Effector memory CD8-positive, alpha-beta T cell (primary cell): ENCODE measurements at regions not wholly inside any gene's neighbourhood (a gene's known extent, or its start where the extent isn't known, plus 50 kb on each side); places are given as distances from the start of the nearest gene placed in this dataset.

ENCODE experiments used
- ATAC-seq: fragments of 150-1000 bp; cut with Tn5 transposase; replicated peaks from 2 replicates; pipeline ENCODE4 v1.10.0; 2021; ENCODE audit warnings: mild to moderate bottlenecking, moderate library complexity
- DNase-seq, 3 experiments: peaks; one replicate each; pipeline ENCODE4 v3.0.0; 2021
- H3K27ac Mint-ChIP-seq, 2 donors: one replicate each; pipeline ENCODE4 v1.8.0; 2022; ENCODE audit warnings: mild to moderate bottlenecking in 2 of 2, mixed read lengths in 2 of 2, moderate library complexity in 2 of 2
- H3K27me3 Mint-ChIP-seq, 2 donors: one replicate each; pipeline ENCODE4 v1.8.0; 2022; ENCODE audit warnings: mixed read lengths in 2 of 2
- H3K36me3 Mint-ChIP-seq: one replicate; pipeline ENCODE4 v1.8.0; 2022; ENCODE audit warnings: mild to moderate bottlenecking, moderate library complexity, mixed read lengths; ENCODE audit not compliant: insufficient read depth
- H3K4me1 Mint-ChIP-seq, 2 donors: one replicate each; pipeline ENCODE4 v1.8.0; 2022; ENCODE audit warnings: low read depth in 2 of 2, mixed read lengths in 2 of 2
- H3K4me3 Mint-ChIP-seq, 2 donors: one replicate each; pipeline ENCODE4 v1.8.0; 2022; ENCODE audit warnings: mild to moderate bottlenecking in 2 of 2, mixed read lengths in 2 of 2, moderate library complexity in 2 of 2
- H3K9me3 Mint-ChIP-seq, 2 donors: one replicate each; pipeline ENCODE4 v1.8.0; 2022; ENCODE audit warnings: mixed read lengths in 2 of 2

GRCh38 chr6:125354649-125355048 lies 52.9 kb upstream of the HDDC2 start:
- Mint-ChIP-seq H3K4me3 (no peak overlapping the region), H3K9me3 (no peaks in the 10 kb centered on the region), H3K4me1 (no peaks in the 10 kb centered on the region), H3K36me3 (no peaks in the 10 kb centered on the region), H3K27ac (no peak overlapping the region), H3K27me3 (peaks cover 0 to 16% of the 10 kb centered on the region in 2 donors)
- no peak for DNase-seq
- no peak for ATAC-seq

- Mint-ChIP-seq H3K27ac (no peak overlapping the region), H3K4me1 (no peaks in the 10 kb centered on the region), H3K4me3 (no peak overlapping the region)
Observed at GRCh38 chr6:125356884-125357283, 55.1 kb upstream of the HDDC2 start.

GRCh38 chr6:125357515-125358256 lies 55.9 kb upstream of the HDDC2 start:
- Mint-ChIP-seq H3K27me3 (peaks cover 15 to 33% of the 10 kb centered on the region in 2 donors), H3K9me3 (no peaks in the 10 kb centered on the region), H3K36me3 (no peaks in the 10 kb centered on the region), H3K27ac (no peak overlapping the region), H3K4me3 (no peak overlapping the region), H3K4me1 (peaks cover 0 to 2% of the 10 kb centered on the region in 2 donors)
- no peak for DNase-seq
- ATAC-seq, result peak; percentile 40

More at GRCh38 chr6:125356884-125357283, 55.1 kb upstream of the HDDC2 start:
- H3K36me3 Mint-ChIP-seq, result no peaks in the 10 kb centered on the region
- ATAC-seq (no peak), DNase-seq (no peak)
- no peaks in the 10 kb centered on the region for H3K9me3 Mint-ChIP-seq
- H3K27me3 Mint-ChIP-seq, result peaks cover 7 to 25% of the 10 kb centered on the region in 2 donors

GRCh38 chr6:125358898-125359297 lies 57.1 kb upstream of the HDDC2 start:
- Mint-ChIP-seq H3K27ac (no peak overlapping the region), H3K4me3 (no peak overlapping the region), H3K36me3 (no peaks in the 10 kb centered on the region), H3K9me3 (no peaks in the 10 kb centered on the region), H3K27me3 (peaks cover 22 to 36% of the 10 kb centered on the region in 2 donors), H3K4me1 (peaks cover 0 to 3% of the 10 kb centered on the region in 2 donors)
- no peak for DNase-seq
- no peak for ATAC-seq

GRCh38 chr6:125361868-125362267 lies 60.1 kb upstream of the HDDC2 start:
- H3K4me3 Mint-ChIP-seq, result no peak overlapping the region
- no peak overlapping the region for H3K27ac Mint-ChIP-seq
- H3K9me3 Mint-ChIP-seq, result no peaks in the 10 kb centered on the region
- DNase-seq (no peak), ATAC-seq (no peak)
- peaks cover 0 to 3% of the 10 kb centered on the region in 2 donors for H3K4me1 Mint-ChIP-seq
- H3K27me3 Mint-ChIP-seq, result peaks cover 43 to 55% of the 10 kb centered on the region in 2 donors
- no peaks in the 10 kb centered on the region for H3K36me3 Mint-ChIP-seq

- H3K27ac Mint-ChIP-seq, result no peak overlapping the region
- H3K4me3 Mint-ChIP-seq, result no peak overlapping the region
- no peaks in the 10 kb centered on the region for H3K36me3 Mint-ChIP-seq
- H3K27me3 Mint-ChIP-seq, result peaks cover 53 to 54% of the 10 kb centered on the region in 2 donors
- peaks cover 0 to 3% of the 10 kb centered on the region in 2 donors for H3K4me1 Mint-ChIP-seq
- ATAC-seq (no peak), DNase-seq (no peak)
- no peaks in the 10 kb centered on the region for H3K9me3 Mint-ChIP-seq
Observed at GRCh38 chr6:125363039-125363823, 61.5 kb upstream of the HDDC2 start.

GRCh38 chr6:125363824-125364165 lies 62.0 kb upstream of the HDDC2 start:
- Mint-ChIP-seq H3K27ac (no peak overlapping the region), H3K4me3 (no peak overlapping the region), H3K9me3 (no peaks in the 10 kb centered on the region), H3K4me1 (peaks cover 0 to 3% of the 10 kb centered on the region in 2 donors), H3K36me3 (no peaks in the 10 kb centered on the region), H3K27me3 (peaks cover 51 to 59% of the 10 kb centered on the region in 2 donors)
- no peak for DNase-seq
- no peak for ATAC-seq

- no peaks in the 10 kb centered on the region for H3K36me3 Mint-ChIP-seq
- ATAC-seq (no peak), DNase-seq (no peak)
- peaks cover 46 to 62% of the 10 kb centered on the region in 2 donors for H3K27me3 Mint-ChIP-seq
- H3K27ac Mint-ChIP-seq, result no peak overlapping the region
- no peaks in the 10 kb centered on the region for H3K9me3 Mint-ChIP-seq
- peaks cover 0 to 3% of the 10 kb centered on the region in 2 donors for H3K4me1 Mint-ChIP-seq
- no peak overlapping the region for H3K4me3 Mint-ChIP-seq
Observed at GRCh38 chr6:125365230-125365629, 63.5 kb upstream of the HDDC2 start.

GRCh38 chr6:125367036-125367782 lies 65.4 kb upstream of the HDDC2 start:
- Mint-ChIP-seq H3K4me3 (no peak overlapping the region), H3K27me3 (peaks cover 41 to 52% of the 10 kb centered on the region in 2 donors), H3K36me3 (no peaks in the 10 kb centered on the region), H3K27ac (no peak overlapping the region), H3K9me3 (no peaks in the 10 kb centered on the region), H3K4me1 (peaks cover 0 to 3% of the 10 kb centered on the region in 2 donors)
- no peak for DNase-seq
- no peak for ATAC-seq

- no peaks in the 10 kb centered on the region for H3K4me1 Mint-ChIP-seq
- H3K27me3 Mint-ChIP-seq, result peaks cover 26 to 42% of the 10 kb centered on the region in 2 donors
- H3K4me3 Mint-ChIP-seq, result no peak overlapping the region
- no peaks in the 10 kb centered on the region for H3K9me3 Mint-ChIP-seq
- DNase-seq (no peak), ATAC-seq (no peak)
- no peak overlapping the region for H3K27ac Mint-ChIP-seq
- H3K36me3 Mint-ChIP-seq, result no peaks in the 10 kb centered on the region
Observed at GRCh38 chr6:125370343-125370742, 68.6 kb upstream of the HDDC2 start.

- Mint-ChIP-seq H3K27me3 (peaks cover 25 to 44% of the 10 kb centered on the region in 2 donors), H3K9me3 (no peaks in the 10 kb centered on the region), H3K27ac (no peak overlapping the region), H3K36me3 (no peaks in the 10 kb centered on the region), H3K4me3 (no peak overlapping the region), H3K4me1 (no peaks in the 10 kb centered on the region)
- no peak for DNase-seq
- no peak for ATAC-seq
Observed at GRCh38 chr6:125375013-125375412, 73.2 kb upstream of the HDDC2 start.

GRCh38 chr6:125375821-125376220 lies 74.1 kb upstream of the HDDC2 start:
- Mint-ChIP-seq H3K4me3 (no peak overlapping the region), H3K36me3 (no peaks in the 10 kb centered on the region), H3K27me3 (peaks cover 27 to 39% of the 10 kb centered on the region in 2 donors), H3K4me1 (no peaks in the 10 kb centered on the region), H3K27ac (no peak overlapping the region), H3K9me3 (no peaks in the 10 kb centered on the region)
- ATAC-seq, result no peak
- DNase-seq, result no peak

GRCh38 chr6:125377621-125378020 lies 75.9 kb upstream of the HDDC2 start:
- no peak for DNase-seq
- ATAC-seq, result no peak
- Mint-ChIP-seq H3K36me3 (no peaks in the 10 kb centered on the region), H3K4me3 (no peak overlapping the region), H3K4me1 (no peaks in the 10 kb centered on the region), H3K9me3 (no peaks in the 10 kb centered on the region), H3K27ac (no peak overlapping the region), H3K27me3 (peaks cover 38 to 39% of the 10 kb centered on the region in 2 donors)
